ENCODE measurements at regions not wholly inside any gene's neighbourhood (a gene's known extent, or its start where the extent isn't known, plus 50 kb on each side); places are given as distances from the start of the nearest gene placed in this dataset.
"Not testable (repeated sequence)": the region's sequence is repeated elsewhere in the genome, so short reads cannot be mapped to it uniquely, and the experiment has no call there.

DNA sequence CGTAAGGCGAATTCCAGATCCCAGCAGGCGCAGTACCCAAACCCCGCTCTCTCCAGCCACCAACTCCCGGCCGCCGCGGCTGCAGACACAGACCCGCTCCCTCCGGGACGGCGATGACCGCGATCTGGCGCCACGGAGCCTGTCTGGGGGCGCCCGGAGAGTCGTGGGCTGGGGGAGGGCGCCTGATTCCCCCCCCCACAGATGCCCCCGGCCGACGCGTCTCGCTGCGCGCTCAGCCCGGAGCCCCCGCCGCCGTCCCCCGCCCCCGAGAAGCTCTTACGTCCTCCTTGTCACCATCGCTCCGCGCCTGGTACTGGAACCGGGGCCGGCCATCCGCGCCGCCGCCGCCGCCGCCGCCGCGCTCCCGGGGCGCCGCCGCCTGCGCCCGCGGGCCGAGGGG, 173.6 kb downstream of the ATP6V0E2 start:
- TF ChIP-seq, protein P1, sequence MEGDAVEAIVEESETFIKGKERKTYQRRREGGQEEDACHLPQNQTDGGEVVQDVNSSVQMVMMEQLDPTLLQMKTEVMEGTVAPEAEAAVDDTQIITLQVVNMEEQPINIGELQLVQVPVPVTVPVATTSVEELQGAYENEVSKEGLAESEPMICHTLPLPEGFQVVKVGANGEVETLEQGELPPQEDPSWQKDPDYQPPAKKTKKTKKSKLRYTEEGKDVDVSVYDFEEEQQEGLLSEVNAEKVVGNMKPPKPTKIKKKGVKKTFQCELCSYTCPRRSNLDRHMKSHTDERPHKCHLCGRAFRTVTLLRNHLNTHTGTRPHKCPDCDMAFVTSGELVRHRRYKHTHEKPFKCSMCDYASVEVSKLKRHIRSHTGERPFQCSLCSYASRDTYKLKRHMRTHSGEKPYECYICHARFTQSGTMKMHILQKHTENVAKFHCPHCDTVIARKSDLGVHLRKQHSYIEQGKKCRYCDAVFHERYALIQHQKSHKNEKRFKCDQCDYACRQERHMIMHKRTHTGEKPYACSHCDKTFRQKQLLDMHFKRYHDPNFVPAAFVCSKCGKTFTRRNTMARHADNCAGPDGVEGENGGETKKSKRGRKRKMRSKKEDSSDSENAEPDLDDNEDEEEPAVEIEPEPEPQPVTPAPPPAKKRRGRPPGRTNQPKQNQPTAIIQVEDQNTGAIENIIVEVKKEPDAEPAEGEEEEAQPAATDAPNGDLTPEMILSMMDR (IDR thresholded peaks at IDR 0.05), result not testable (repeated sequence)
- TF ChIP-seq POLR2AphosphoS5, EP300, POLR2A (IDR thresholded peaks at IDR 0.05): not testable (repeated sequence)

All from stomach (tissue), 4 donors.